Choroid plexus epithelial cell (primary cell): ENCODE measurements at regions not wholly inside any gene's neighbourhood (a gene's known extent, or its start where the extent isn't known, plus 50 kb on each side); places are given as distances from the start of the nearest gene placed in this dataset.

Experiments used
- DNase-seq: peaks from one replicate; pipeline ENCODE4 v3.0.0-alpha.2; 2010; ENCODE audit warnings: low read depth
- H3K4me3 ChIP-seq: 2 replicates; pipeline ENCODE4 v1.5.1; 2011; ENCODE audit warnings: low read depth, mild to moderate bottlenecking, control low read depth, low read length, moderate library complexity
- CTCF ChIP-seq: conservative IDR thresholded peaks from 2 replicates; pipeline ENCODE4 v1.5.1; 2011; ENCODE audit warnings: low read depth, mild to moderate bottlenecking, control low read depth, inconsistent platforms, low read length, moderate library complexity

- TF ChIP-seq CTCF, result no peak
- H3K4me3 ChIP-seq, result no peak overlapping the region
- DNase-seq, result no peak
Measured at GRCh38 chr22:27193636-27194035, 536.2 kb downstream of the MIAT start.

- no peak for DNase-seq
- TF ChIP-seq CTCF, result no peak
- H3K4me3 ChIP-seq, result no peak overlapping the region
Measured at GRCh38 chr22:27194096-27194748, 536.8 kb downstream of the MIAT start.

- H3K4me3 ChIP-seq, result no peak overlapping the region
- TF ChIP-seq CTCF, result no peak
- no peak for DNase-seq
Measured at GRCh38 chr22:27195094-27195493, 537.7 kb downstream of the MIAT start.

- no peak for TF ChIP-seq CTCF
- H3K4me3 ChIP-seq, result no peak overlapping the region
- DNase-seq, result no peak
Measured at GRCh38 chr22:27195494-27195893, 538.1 kb downstream of the MIAT start.

GRCh38 chr22:27196606-27197005 lies 539.2 kb downstream of the MIAT start:
- no peak overlapping the region for H3K4me3 ChIP-seq
- DNase-seq, result no peak
- no peak for TF ChIP-seq CTCF

- no peak for DNase-seq
- TF ChIP-seq CTCF, result no peak
Measured at GRCh38 chr22:27197052-27197451, 539.7 kb downstream of the MIAT start.

GRCh38 chr22:27197618-27198017 lies 540.2 kb downstream of the MIAT start:
- H3K4me3 ChIP-seq, result no peak overlapping the region
- DNase-seq, result no peak
- no peak for TF ChIP-seq CTCF

More at GRCh38 chr22:27197052-27197451, 539.7 kb downstream of the MIAT start:
- no peak overlapping the region for H3K4me3 ChIP-seq
